ENCODE measurements at regions not wholly inside any gene's neighbourhood (a gene's known extent, or its start where the extent isn't known, plus 50 kb on each side); places are given as distances from the start of the nearest gene placed in this dataset.

- DNase-seq = no peak
- no peaks in the 10 kb centered on the region for H3K9me3 ChIP-seq
- no peak for ATAC-seq
- no peaks in the 10 kb centered on the region for H3K36me3 ChIP-seq
- intact Hi-C loops (cut with DNase I; ENCODE audit: low total_unique reads) (no loop called here), in situ Hi-C loops (cut with MboI; ENCODE audit: low sequenced_read_pairs in 4 of 4) (no loop called here)
- TF ChIP-seq POLR2A (IDR thresholded peaks at IDR 0.05) (no peak), CTCF (IDR thresholded peaks at IDR 0.05 in 4 of 5, conservative IDR thresholded peaks at IDR 0.05 in 1 of 5) (no peak)
- H3K27me3 ChIP-seq = no peaks in the 10 kb centered on the region
- H3K27ac ChIP-seq = no peak overlapping the region
- H3K4me3 ChIP-seq = no peak overlapping the region
- H3K4me1 ChIP-seq = no peaks in the 10 kb centered on the region
Measured at GRCh38 chr9:12133416-12133815, 559.8 kb upstream of the TYRP1 start.

DNA sequence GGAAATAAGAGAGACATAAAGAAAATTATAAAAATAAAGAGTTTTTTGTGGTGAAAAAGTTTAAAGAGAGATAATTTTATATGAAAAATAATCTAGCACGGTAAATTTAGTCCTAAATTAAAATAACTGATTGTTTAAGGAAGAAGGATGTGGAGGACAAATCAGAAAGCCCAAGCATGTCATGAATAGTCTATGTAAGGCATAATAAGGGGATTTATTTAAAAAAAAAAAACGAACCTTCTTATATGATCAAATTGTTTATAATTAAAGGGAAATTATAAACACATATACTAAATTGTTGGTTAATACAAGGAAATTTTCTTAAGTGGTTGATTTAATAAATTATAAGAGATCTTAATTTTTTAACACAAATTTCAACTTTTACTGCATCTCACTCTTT lies 551.8 kb upstream of the TYRP1 start:
- H3K36me3 ChIP-seq = no peaks in the 10 kb centered on the region
- H3K27ac ChIP-seq = no peak overlapping the region
- H3K4me3 ChIP-seq = no peak overlapping the region
- in situ Hi-C loops (cut with MboI; ENCODE audit: low sequenced_read_pairs in 4 of 4) = no loop called here
- TF ChIP-seq CTCF (IDR thresholded peaks at IDR 0.05 in 4 of 5, conservative IDR thresholded peaks at IDR 0.05 in 1 of 5) (no peak), POLR2A (IDR thresholded peaks at IDR 0.05) (no peak)
- H3K27me3 ChIP-seq = no peaks in the 10 kb centered on the region
- intact Hi-C loops (cut with DNase I; ENCODE audit: low total_unique reads) = no loop called here
- no peaks in the 10 kb centered on the region for H3K9me3 ChIP-seq
- no peak for DNase-seq
- H3K4me1 ChIP-seq = no peaks in the 10 kb centered on the region
- no peak for ATAC-seq

DNA sequence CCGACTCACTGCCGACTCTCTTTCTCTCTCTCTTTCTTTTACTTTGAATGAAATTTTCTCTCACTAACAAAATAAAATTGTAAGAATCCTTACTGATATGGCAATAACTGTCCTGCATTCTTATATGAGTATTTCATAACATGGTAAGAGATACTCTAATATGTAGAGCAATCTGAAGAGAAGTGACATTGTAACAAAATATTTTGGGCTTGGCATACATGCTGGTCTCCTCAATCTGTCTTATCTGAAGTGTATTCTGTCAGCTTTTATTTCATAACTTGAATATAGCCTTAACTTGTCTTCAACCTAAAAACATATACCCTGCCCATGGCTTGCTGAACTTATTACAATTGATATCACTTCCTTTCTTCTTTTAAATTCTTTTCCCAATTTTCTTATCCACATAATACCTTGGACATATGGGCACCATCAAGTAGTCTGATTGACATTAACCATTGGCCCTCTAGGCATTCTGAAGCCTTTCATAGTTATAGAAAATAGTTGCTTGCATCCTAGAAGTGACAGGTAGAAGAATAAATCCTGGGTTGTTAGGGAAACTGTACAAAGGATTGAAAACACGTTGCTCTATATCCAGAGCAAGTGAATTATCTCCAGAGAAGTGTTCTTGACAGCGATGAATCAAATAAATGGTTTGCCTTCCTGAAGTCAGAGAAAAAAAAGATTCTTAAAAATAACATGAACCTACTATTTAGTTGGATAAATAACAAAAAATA lies 537.6 kb upstream of the TYRP1 start:
- Histone ChIP-seq H3K27me3 (no peaks in the 10 kb centered on the region), H3K4me1 (no peaks in the 10 kb centered on the region), H3K27ac (no peak overlapping the region), H3K4me3 (no peak overlapping the region), H3K36me3 (no peaks in the 10 kb centered on the region), H3K9me3 (no peaks in the 10 kb centered on the region)
- in situ Hi-C loops (cut with MboI; ENCODE audit: low sequenced_read_pairs in 4 of 4) (no loop called here), intact Hi-C loops (cut with DNase I; ENCODE audit: low total_unique reads) (no loop called here)
- no peak for TF ChIP-seq POLR2A (IDR thresholded peaks at IDR 0.05)
- TF ChIP-seq CTCF (IDR thresholded peaks at IDR 0.05 in 4 of 5, conservative IDR thresholded peaks at IDR 0.05 in 1 of 5) = no peak
- no peak for ATAC-seq
- no peak for DNase-seq

- TF ChIP-seq CTCF (IDR thresholded peaks at IDR 0.05 in 4 of 5, conservative IDR thresholded peaks at IDR 0.05 in 1 of 5) = no peak
- Histone ChIP-seq H3K27me3 (no peaks in the 10 kb centered on the region), H3K36me3 (no peaks in the 10 kb centered on the region), H3K4me1 (no peaks in the 10 kb centered on the region), H3K9me3 (no peaks in the 10 kb centered on the region), H3K27ac (no peak overlapping the region), H3K4me3 (no peak overlapping the region)
- intact Hi-C loops (cut with DNase I; ENCODE audit: low total_unique reads) = no loop called here
- in situ Hi-C loops (cut with MboI; ENCODE audit: low sequenced_read_pairs in 4 of 4) = no loop called here
- ATAC-seq (no peak), DNase-seq (no peak)
Measured at GRCh38 chr9:12162181-12162815, 530.9 kb upstream of the TYRP1 start.
